Nephron progenitor cell (in vitro differentiated cells): ENCODE measurements at regions not wholly inside any gene's neighbourhood (a gene's known extent, or its start where the extent isn't known, plus 50 kb on each side); places are given as distances from the start of the nearest gene placed in this dataset.
"Not testable (repeated sequence)": the region's sequence is repeated elsewhere in the genome, so short reads cannot be mapped to it uniquely, and the experiment has no call there.

Source experiments
- DNase-seq: peaks from one replicate; pipeline ENCODE4 v3.0.0; 2021
- H3K27ac Mint-ChIP-seq: 2 replicates; pipeline ENCODE4 v1.8.0; 2021; ENCODE audit warnings: mild to moderate bottlenecking, moderate library complexity, mixed read lengths
- H3K27me3 Mint-ChIP-seq: 2 replicates; pipeline ENCODE4 v1.8.0; 2021; ENCODE audit warnings: mild to moderate bottlenecking, low read depth, mixed read lengths; ENCODE audit not compliant: poor library complexity
- H3K36me3 Mint-ChIP-seq: 2 replicates; pipeline ENCODE4 v1.8.0; 2021; ENCODE audit warnings: low read depth, mixed read lengths
- H3K4me1 Mint-ChIP-seq: 2 replicates; pipeline ENCODE4 v1.8.0; 2021; ENCODE audit warnings: mixed read lengths
- H3K4me3 Mint-ChIP-seq: 2 replicates; pipeline ENCODE4 v1.8.0; 2021; ENCODE audit warnings: mild to moderate bottlenecking, moderate library complexity, mixed read lengths
- H3K9me3 Mint-ChIP-seq: 2 replicates; pipeline ENCODE4 v1.8.0; 2021; ENCODE audit warnings: mild to moderate bottlenecking, moderate library complexity, mixed read lengths
- CTCF ChIP-seq: fragments of 200-600 bp; sonication (generic); IDR thresholded peaks from 2 replicates; pipeline ENCODE4 v1.5.0; 2021; ENCODE audit warnings: antibody characterized with exemption

- no peaks in the 10 kb centered on the region for H3K4me1 Mint-ChIP-seq
- no peaks in the 10 kb centered on the region for H3K27me3 Mint-ChIP-seq
- no peaks in the 10 kb centered on the region for H3K36me3 Mint-ChIP-seq
- no peak overlapping the region for H3K27ac Mint-ChIP-seq
- H3K9me3 Mint-ChIP-seq, result peaks cover 4% of the 10 kb centered on the region
- no peak for DNase-seq
- TF ChIP-seq CTCF, result no peak
- H3K4me3 Mint-ChIP-seq, result no peak overlapping the region
Measured at GRCh38 chr4:160546201-160546600, 1443.3 kb downstream of the RAPGEF2 start.

GRCh38 chr4:160549951-160550519 is 1447.2 kb downstream of the RAPGEF2 start:
- not testable (repeated sequence) for H3K9me3 Mint-ChIP-seq, H3K27me3 Mint-ChIP-seq, H3K36me3 Mint-ChIP-seq, H3K27ac Mint-ChIP-seq, H3K4me3 Mint-ChIP-seq, DNase-seq, H3K4me1 Mint-ChIP-seq

GRCh38 chr4:160562661-160563060 is 1459.8 kb downstream of the RAPGEF2 start:
- no peak overlapping the region for H3K27ac Mint-ChIP-seq
- no peaks in the 10 kb centered on the region for H3K4me1 Mint-ChIP-seq
- no peak for TF ChIP-seq CTCF
- no peaks in the 10 kb centered on the region for H3K36me3 Mint-ChIP-seq
- no peaks in the 10 kb centered on the region for H3K9me3 Mint-ChIP-seq
- H3K4me3 Mint-ChIP-seq, result no peak overlapping the region
- DNase-seq, result no peak
- H3K27me3 Mint-ChIP-seq, result peaks cover 3% of the 10 kb centered on the region

- Mint-ChIP-seq H3K27me3 (peaks cover 3% of the 10 kb centered on the region), H3K9me3 (no peaks in the 10 kb centered on the region), H3K4me3 (no peak overlapping the region), H3K36me3 (no peaks in the 10 kb centered on the region), H3K27ac (no peak overlapping the region), H3K4me1 (peaks cover 8% of the 10 kb centered on the region)
- DNase-seq, result no peak
- no peak for TF ChIP-seq CTCF
Measured at GRCh38 chr4:160563552-160564282, 1460.8 kb downstream of the RAPGEF2 start.

- no peak overlapping the region for H3K27ac Mint-ChIP-seq
- no peak overlapping the region for H3K4me3 Mint-ChIP-seq
- no peaks in the 10 kb centered on the region for H3K9me3 Mint-ChIP-seq
- peaks cover 8% of the 10 kb centered on the region for H3K4me1 Mint-ChIP-seq
- TF ChIP-seq CTCF, result no peak
- DNase-seq, result no peak
- peaks cover 6% of the 10 kb centered on the region for H3K27me3 Mint-ChIP-seq
- H3K36me3 Mint-ChIP-seq, result no peaks in the 10 kb centered on the region
Measured at GRCh38 chr4:160567634-160568033, 1464.8 kb downstream of the RAPGEF2 start.

- Mint-ChIP-seq H3K36me3 (no peaks in the 10 kb centered on the region), H3K27ac (no peak overlapping the region), H3K27me3 (peaks cover 6% of the 10 kb centered on the region), H3K4me3 (no peak overlapping the region), H3K4me1 (peaks cover 8% of the 10 kb centered on the region), H3K9me3 (peaks cover 12% of the 10 kb centered on the region)
- no peak for TF ChIP-seq CTCF
- no peak for DNase-seq
Measured at GRCh38 chr4:160570271-160570670, 1467.4 kb downstream of the RAPGEF2 start.

- not testable (repeated sequence) for H3K4me1 Mint-ChIP-seq, DNase-seq, H3K4me3 Mint-ChIP-seq, H3K36me3 Mint-ChIP-seq, H3K27ac Mint-ChIP-seq, H3K27me3 Mint-ChIP-seq
- peaks cover 21% of the 10 kb centered on the region for H3K9me3 Mint-ChIP-seq
Measured at GRCh38 chr4:160574272-160574671, 1471.4 kb downstream of the RAPGEF2 start.
